ENCODE measurements at regions not wholly inside any gene's neighbourhood (a gene's known extent, or its start where the extent isn't known, plus 50 kb on each side); places are given as distances from the start of the nearest gene placed in this dataset.

GRCh38 chr20:60494476-60494875, 536.3 kb downstream of the CDH26 start:
- H3K9me3 ChIP-seq = no peaks in the 10 kb centered on the region
- WGBS, 5 donors = 71 to 89% (median 82%) methylated on average over 3 of the region's 3 CpGs
- H3K27ac ChIP-seq = no peak overlapping the region
- intact Hi-C loops (cut with DNase I; ENCODE audit: low total_unique reads) = no loop called here
- H3K4me3 ChIP-seq = no peak overlapping the region
- TF ChIP-seq POLR2A (IDR thresholded peaks at IDR 0.05) (no peak), POLR2AphosphoS5 (IDR thresholded peaks at IDR 0.05) (no peak), CTCF (IDR thresholded peaks at IDR 0.05) (no peak), EP300 (IDR thresholded peaks at IDR 0.05) (no peak)
- no peaks in the 10 kb centered on the region for H3K27me3 ChIP-seq
- no peak for DNase-seq
- H3K4me1 ChIP-seq = no peaks in the 10 kb centered on the region
- no peaks in the 10 kb centered on the region for H3K36me3 ChIP-seq

- Histone ChIP-seq H3K4me1 (no peaks in the 10 kb centered on the region), H3K4me3 (no peak overlapping the region), H3K27ac (no peak overlapping the region), H3K9me3 (no peaks in the 10 kb centered on the region), H3K27me3 (peaks cover 0 to 4% (median 0%) of the 10 kb centered on the region in 3 donors), H3K36me3 (no peaks in the 10 kb centered on the region)
- intact Hi-C loops (cut with DNase I; ENCODE audit: low total_unique reads) = no loop called here
- 57 to 82% (median 79%) methylated on average over 4 of the region's 4 CpGs for WGBS, 5 donors
- no peak for DNase-seq
- TF ChIP-seq EP300 (IDR thresholded peaks at IDR 0.05) (no peak), POLR2AphosphoS5 (IDR thresholded peaks at IDR 0.05) (no peak), POLR2A (IDR thresholded peaks at IDR 0.05) (no peak), CTCF (IDR thresholded peaks at IDR 0.05) (no peak)
These were observed 539.2 kb downstream of the CDH26 start for GRCh38 chr20:60497298-60498035.

- H3K4me1 ChIP-seq = no peaks in the 10 kb centered on the region
- WGBS, 5 donors = 75 to 87% (median 81%) methylated on average over 4 of the region's 4 CpGs
- intact Hi-C loops (cut with DNase I; ENCODE audit: low total_unique reads) = no loop called here
- H3K9me3 ChIP-seq = no peaks in the 10 kb centered on the region
- no peak overlapping the region for H3K4me3 ChIP-seq
- TF ChIP-seq EP300 (IDR thresholded peaks at IDR 0.05) (no peak), POLR2A (IDR thresholded peaks at IDR 0.05) (no peak), CTCF (IDR thresholded peaks at IDR 0.05) (no peak), POLR2AphosphoS5 (IDR thresholded peaks at IDR 0.05) (no peak)
- H3K27me3 ChIP-seq = peaks cover 0 to 4% (median 0%) of the 10 kb centered on the region in 3 donors
- H3K36me3 ChIP-seq = no peaks in the 10 kb centered on the region
- no peak for DNase-seq
- H3K27ac ChIP-seq = no peak overlapping the region
These were observed 541.9 kb downstream of the CDH26 start for GRCh38 chr20:60500038-60500701.

- H3K27ac ChIP-seq = no peak overlapping the region
- no peaks in the 10 kb centered on the region for H3K9me3 ChIP-seq
- intact Hi-C loops (cut with DNase I; ENCODE audit: low total_unique reads) = no loop called here
- no peaks in the 10 kb centered on the region for H3K4me1 ChIP-seq
- WGBS, 5 donors = 83 to 96% (median 93%) methylated on average over 2 of the region's 2 CpGs
- H3K4me3 ChIP-seq = no peak overlapping the region
- H3K36me3 ChIP-seq = no peaks in the 10 kb centered on the region
- DNase-seq = no peak
- TF ChIP-seq POLR2A (IDR thresholded peaks at IDR 0.05) = no peak
- TF ChIP-seq CTCF (IDR thresholded peaks at IDR 0.05) = no peak
- no peak for TF ChIP-seq EP300 (IDR thresholded peaks at IDR 0.05)
- TF ChIP-seq POLR2AphosphoS5 (IDR thresholded peaks at IDR 0.05) = no peak
- peaks cover 0 to 4% (median 0%) of the 10 kb centered on the region in 3 donors for H3K27me3 ChIP-seq
These were observed 542.8 kb downstream of the CDH26 start for GRCh38 chr20:60501048-60501447.

Data from stomach (tissue), 8 donors.